ENCODE measurements at regions not wholly inside any gene's neighbourhood (a gene's known extent, or its start where the extent isn't known, plus 50 kb on each side); places are given as distances from the start of the nearest gene placed in this dataset.

DNA sequence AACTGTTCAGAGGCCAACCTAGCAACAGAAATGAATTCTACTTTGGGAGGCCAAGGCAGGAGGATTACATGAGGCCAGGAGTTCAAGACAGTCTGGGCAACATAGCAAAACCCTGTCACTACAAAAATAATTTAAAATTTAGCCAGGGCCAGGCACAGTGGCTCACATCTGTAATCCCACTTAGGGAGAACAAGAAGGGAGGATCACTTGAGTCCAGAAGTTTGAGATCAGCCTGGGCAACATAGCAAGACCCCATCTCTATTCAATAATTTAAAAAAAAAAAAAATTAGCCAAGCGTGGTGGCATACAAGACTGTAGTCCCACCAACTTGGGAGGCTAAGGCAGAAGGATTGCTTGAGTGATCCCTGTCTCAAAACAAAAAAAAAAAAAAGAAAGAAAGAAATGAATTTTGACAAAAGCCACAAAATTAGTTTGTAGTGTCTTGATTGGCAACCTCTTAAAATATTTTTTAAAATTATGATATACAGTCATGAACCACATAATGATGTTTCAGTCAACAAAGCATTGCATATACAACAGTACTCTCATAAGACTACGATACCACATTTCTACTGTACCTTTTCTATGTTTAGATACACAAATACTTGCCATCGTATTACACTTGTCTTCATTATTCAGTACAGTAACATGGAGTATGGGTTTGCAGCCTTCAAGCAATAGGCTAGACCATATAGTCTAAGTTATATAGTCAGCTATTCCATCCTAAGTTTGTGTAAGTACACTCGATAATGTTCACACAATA, 130.7 kb downstream of the ZFP36L2 start:
- no peak for TF ChIP-seq EZH2phosphoT487 (IDR thresholded peaks at IDR 0.05; ENCODE audit: borderline replicate concordance)
- TF ChIP-seq, protein P1, sequence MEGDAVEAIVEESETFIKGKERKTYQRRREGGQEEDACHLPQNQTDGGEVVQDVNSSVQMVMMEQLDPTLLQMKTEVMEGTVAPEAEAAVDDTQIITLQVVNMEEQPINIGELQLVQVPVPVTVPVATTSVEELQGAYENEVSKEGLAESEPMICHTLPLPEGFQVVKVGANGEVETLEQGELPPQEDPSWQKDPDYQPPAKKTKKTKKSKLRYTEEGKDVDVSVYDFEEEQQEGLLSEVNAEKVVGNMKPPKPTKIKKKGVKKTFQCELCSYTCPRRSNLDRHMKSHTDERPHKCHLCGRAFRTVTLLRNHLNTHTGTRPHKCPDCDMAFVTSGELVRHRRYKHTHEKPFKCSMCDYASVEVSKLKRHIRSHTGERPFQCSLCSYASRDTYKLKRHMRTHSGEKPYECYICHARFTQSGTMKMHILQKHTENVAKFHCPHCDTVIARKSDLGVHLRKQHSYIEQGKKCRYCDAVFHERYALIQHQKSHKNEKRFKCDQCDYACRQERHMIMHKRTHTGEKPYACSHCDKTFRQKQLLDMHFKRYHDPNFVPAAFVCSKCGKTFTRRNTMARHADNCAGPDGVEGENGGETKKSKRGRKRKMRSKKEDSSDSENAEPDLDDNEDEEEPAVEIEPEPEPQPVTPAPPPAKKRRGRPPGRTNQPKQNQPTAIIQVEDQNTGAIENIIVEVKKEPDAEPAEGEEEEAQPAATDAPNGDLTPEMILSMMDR (conservative IDR thresholded peaks at IDR 0.05; ENCODE audit: low read length) = no peak
- Histone ChIP-seq H3K9me2 (replicated peaks; ENCODE audit: low read depth, low read length) (no peaks in the 10 kb centered on the region), H3K27me3 (ENCODE audit: insufficient read depth, low read length, poor library complexity, severe bottlenecking) (no peaks in the 10 kb centered on the region), H3K4me3 (ENCODE audit: low read length, poor library complexity, severe bottlenecking) (no peak overlapping the region), H3K4me1 (ENCODE audit: insufficient read depth, low read length, poor library complexity, severe bottlenecking) (no peaks in the 10 kb centered on the region), H2AFZ (ENCODE audit: low read length) (no peak overlapping the region), H3K9me3 (ENCODE audit: insufficient read depth, low read depth, low read length) (no peaks in the 10 kb centered on the region), H3K9ac (ENCODE audit: low read depth, low read length, poor library complexity, severe bottlenecking) (no peak overlapping the region), H3K36me3 (ENCODE audit: insufficient read depth, low read length) (no peaks in the 10 kb centered on the region), H3F3A (ENCODE audit: low read depth) (no peaks in the 10 kb centered on the region), H4K20me1 (ENCODE audit: insufficient read depth, low read length, poor library complexity, severe bottlenecking) (no peaks in the 10 kb centered on the region), H3K79me2 (ENCODE audit: insufficient read depth, low read length) (no peaks in the 10 kb centered on the region), H3K4me2 (ENCODE audit: low read depth, low read length, poor library complexity, severe bottlenecking) (no peak overlapping the region)

DNA sequence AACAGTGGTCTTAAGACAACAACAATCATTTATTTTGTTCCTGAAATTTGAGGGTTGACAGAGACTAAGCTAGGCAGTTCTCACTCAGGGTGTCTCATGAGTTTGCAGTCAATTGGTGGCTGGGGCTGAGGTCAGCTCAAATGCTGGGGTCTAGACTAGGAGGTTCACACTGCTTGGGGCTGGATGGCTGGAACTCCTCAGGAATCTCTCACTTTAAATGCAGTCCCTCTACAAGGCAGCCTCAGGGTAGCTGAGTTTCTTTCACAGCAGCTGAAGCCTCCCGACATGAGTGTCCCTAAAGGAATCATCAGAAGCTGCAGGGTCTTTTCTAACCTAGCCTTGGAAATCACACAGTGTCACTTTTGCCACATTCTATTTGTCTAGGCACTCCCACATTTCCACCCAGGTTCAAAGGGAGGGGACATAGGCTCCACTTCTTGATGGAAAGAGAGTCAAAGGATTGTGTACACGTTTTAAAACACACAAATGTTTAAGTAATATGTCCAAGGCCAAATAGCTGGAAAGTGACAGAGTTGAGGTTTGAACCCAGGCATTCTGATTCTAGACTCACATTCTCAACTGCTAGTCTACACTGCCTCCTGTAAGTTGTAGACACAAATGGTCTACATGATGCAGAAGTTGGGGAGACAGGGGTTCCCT, 133.8 kb downstream of the ZFP36L2 start:
- Histone ChIP-seq H2AFZ (ENCODE audit: low read length) (no peak overlapping the region), H3K9me2 (replicated peaks; ENCODE audit: low read depth, low read length) (no peaks in the 10 kb centered on the region), H3K27me3 (ENCODE audit: insufficient read depth, low read length, poor library complexity, severe bottlenecking) (no peaks in the 10 kb centered on the region), H3K9me3 (ENCODE audit: insufficient read depth, low read depth, low read length) (no peaks in the 10 kb centered on the region; the same call in 1 of the 2 replicates), H3K4me2 (ENCODE audit: low read depth, low read length, poor library complexity, severe bottlenecking) (no peak overlapping the region), H3F3A (ENCODE audit: low read depth) (no peaks in the 10 kb centered on the region), H3K36me3 (ENCODE audit: insufficient read depth, low read length) (no peaks in the 10 kb centered on the region), H3K79me2 (ENCODE audit: insufficient read depth, low read length) (no peaks in the 10 kb centered on the region), H3K4me1 (ENCODE audit: insufficient read depth, low read length, poor library complexity, severe bottlenecking) (no peaks in the 10 kb centered on the region), H3K4me3 (ENCODE audit: low read length, poor library complexity, severe bottlenecking) (no peak overlapping the region), H4K20me1 (ENCODE audit: insufficient read depth, low read length, poor library complexity, severe bottlenecking) (no peaks in the 10 kb centered on the region), H3K9ac (ENCODE audit: low read depth, low read length, poor library complexity, severe bottlenecking) (no peak overlapping the region)
- TF ChIP-seq, protein P1 (conservative IDR thresholded peaks at IDR 0.05; ENCODE audit: low read length) = no peak
- TF ChIP-seq EZH2phosphoT487 (IDR thresholded peaks at IDR 0.05; ENCODE audit: borderline replicate concordance) = no peak

DNA sequence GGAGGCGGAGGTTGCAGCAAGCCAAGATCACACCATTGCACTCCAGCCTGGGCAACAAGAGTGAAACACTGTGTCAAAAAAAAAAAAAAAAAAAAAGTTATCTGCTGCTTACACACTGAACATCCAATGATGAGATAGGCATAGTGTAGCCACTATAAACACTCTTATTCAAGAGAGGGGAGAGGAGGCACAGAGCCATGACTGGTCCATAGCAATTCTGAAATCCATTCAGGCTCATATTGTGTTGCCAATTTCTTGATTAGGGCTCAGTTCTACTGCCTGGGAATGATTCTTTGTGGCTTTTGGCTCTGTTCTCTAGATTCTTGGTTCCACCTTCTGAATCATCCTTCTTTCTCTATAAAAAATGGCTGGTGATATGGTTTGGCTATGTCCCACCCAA, 136.1 kb downstream of the ZFP36L2 start:
- Histone ChIP-seq H3F3A (ENCODE audit: low read depth) (no peaks in the 10 kb centered on the region), H3K79me2 (ENCODE audit: insufficient read depth, low read length) (no peaks in the 10 kb centered on the region), H3K4me1 (ENCODE audit: insufficient read depth, low read length, poor library complexity, severe bottlenecking) (no peaks in the 10 kb centered on the region), H3K9me2 (replicated peaks; ENCODE audit: low read depth, low read length) (no peaks in the 10 kb centered on the region), H3K27me3 (ENCODE audit: insufficient read depth, low read length, poor library complexity, severe bottlenecking) (no peaks in the 10 kb centered on the region), H3K9ac (ENCODE audit: low read depth, low read length, poor library complexity, severe bottlenecking) (no peak overlapping the region), H3K4me3 (ENCODE audit: low read length, poor library complexity, severe bottlenecking) (no peak overlapping the region), H2AFZ (ENCODE audit: low read length) (no peak overlapping the region), H3K36me3 (ENCODE audit: insufficient read depth, low read length) (no peaks in the 10 kb centered on the region), H4K20me1 (ENCODE audit: insufficient read depth, low read length, poor library complexity, severe bottlenecking) (no peaks in the 10 kb centered on the region), H3K4me2 (ENCODE audit: low read depth, low read length, poor library complexity, severe bottlenecking) (no peak overlapping the region), H3K9me3 (ENCODE audit: insufficient read depth, low read depth, low read length) (no peaks in the 10 kb centered on the region; the same call in 1 of the 2 replicates)
- TF ChIP-seq, protein P1 (conservative IDR thresholded peaks at IDR 0.05; ENCODE audit: low read length) = no peak
- no peak for TF ChIP-seq EZH2phosphoT487 (IDR thresholded peaks at IDR 0.05; ENCODE audit: borderline replicate concordance)

Measured in Loucy (cell line).